K562 (cell line): ENCODE measurements at regions not wholly inside any gene's neighbourhood (a gene's known extent, or its start where the extent isn't known, plus 50 kb on each side); places are given as distances from the start of the nearest gene placed in this dataset.

Source experiments
- ATAC-seq: fragments of 200-7000 bp; cut with Tn5 transposase; 3 replicates; pipeline ENCODE4 v1.9.1; 2020; ENCODE audit warnings: moderate library complexity
- BruUV-seq: library from RNA; stranded (reverse); fragments of 400-500 nt; replicated peaks from 2 replicates; lab custom pipeline; 2021; lab: Mats Ljungman, UMichigan
- CTCF ChIA-PET: fragments of 300-600 bp; formaldehyde crosslinking; extraction: SDS; loops from one replicate; lab custom pipeline; 2021; ENCODE audit warnings: low intra/inter-chr PET ratio; lab: Yijun Ruan, JAX
- POLR2A ChIA-PET: fragments of 300-600, 350-650 bp; sonication (Branson Sonifier 250); formaldehyde crosslinking; extraction: SDS; loops from one replicate; lab custom pipeline; 2021; ENCODE audit warnings: antibody characterized with exemption, inconsistent platforms; lab: Yijun Ruan, JAX
- DNase-seq, 4 experiments: peaks; one replicate each; pipeline versions ENCODE4 v3.0.0 to v3.0.0-alpha.2; 2011 to 2018; ENCODE audit warnings: low spot score in 3 of 4, mixed read lengths in 3 of 4; ENCODE audit errors: extremely low read depth in 1 of 4
- FAIRE-seq: peaks from 2 replicates; lab custom pipeline; 2011; peaks lifted over from hg19 to GRCh38; lab: Jason Lieb, UNC
- H2AFZ ChIP-seq: 2 replicates; pipeline ENCODE4 v1.6.0; 2011; ENCODE audit warnings: low read depth, low read length, control low read depth, inconsistent platforms
- H3K27ac ChIP-seq: fragments of 200-600 bp; 3 replicates; pipeline ENCODE4 v1.8.0; 2011; ENCODE audit warnings: low read depth, mild to moderate bottlenecking, control low read depth, inconsistent platforms, low read length, moderate library complexity, mixed read lengths; ENCODE audit errors: extremely low read depth
- H3K27me3 ChIP-seq, 2 experiments: fragments of 300-600 bp in 1 of 2; 2 replicates in 1 of 2; 3 replicates in 1 of 2; pipeline versions ENCODE4 v1.6.0 to v1.8.0; 2011; ENCODE audit warnings: inconsistent platforms in 2 of 2, low read length in 2 of 2, mild to moderate bottlenecking in 1 of 2, mixed read lengths in 1 of 2, moderate library complexity in 1 of 2; ENCODE audit not compliant: control insufficient read depth in 2 of 2, insufficient read depth in 2 of 2
- H3K36me3 ChIP-seq: fragments of 300-600 bp; 3 replicates; pipeline ENCODE4 v1.8.0; 2011; ENCODE audit warnings: mild to moderate bottlenecking, low read length, inconsistent platforms; ENCODE audit not compliant: control insufficient read depth, insufficient read depth
- H3K4me1 ChIP-seq, 2 experiments: fragments of 200-600 bp in 1 of 2; replicated peaks in 1 of 2; 2 replicates in 1 of 2; 3 replicates in 1 of 2; pipeline versions ENCODE4 v1.5.1 to v1.8.0; 2011; ENCODE audit warnings: inconsistent platforms in 2 of 2, low read length in 2 of 2, mild to moderate bottlenecking in 1 of 2, mixed read lengths in 1 of 2, moderate library complexity in 1 of 2; ENCODE audit not compliant: control insufficient read depth in 2 of 2, insufficient read depth in 2 of 2
- H3K4me2 ChIP-seq: 2 replicates; pipeline ENCODE4 v1.6.1; 2011; ENCODE audit warnings: low read length, control low read depth, inconsistent platforms, mixed read lengths; ENCODE audit not compliant: insufficient read depth
- H3K4me3 ChIP-seq: fragments of 200-600 bp; sonication (generic), shearing (Covaris generic); 2 replicates; pipeline ENCODE4 v1.5.1; 2016; ENCODE audit warnings: control low read depth, inconsistent platforms
- H3K79me2 ChIP-seq: fragments of 200-600 bp; 3 replicates; pipeline ENCODE4 v1.8.0; 2011; ENCODE audit warnings: low read length, inconsistent platforms; ENCODE audit not compliant: control insufficient read depth, insufficient read depth
- H3K9ac ChIP-seq, 2 experiments: 2 replicates each; pipeline versions ENCODE4 v1.6.0 to v1.6.1; 2011; ENCODE audit warnings: low read depth in 2 of 2, low read length in 2 of 2, control low read depth in 1 of 2, inconsistent platforms in 1 of 2, mild to moderate bottlenecking in 1 of 2, mixed read lengths in 1 of 2; ENCODE audit not compliant: insufficient read depth in 1 of 2
- H3K9me1 ChIP-seq: one replicate; pipeline ENCODE4 v1.6.0; 2011; ENCODE audit warnings: inconsistent platforms, mild to moderate bottlenecking, low read length, moderate library complexity; ENCODE audit not compliant: control insufficient read depth, insufficient read depth
- H3K9me3 ChIP-seq: replicated peaks from 2 replicates; pipeline ENCODE4 v1.5.1; 2011; ENCODE audit warnings: low read depth, low read length, inconsistent platforms; ENCODE audit not compliant: control insufficient read depth, insufficient read depth
- H4K20me1 ChIP-seq: replicated peaks from 2 replicates; pipeline ENCODE4 v1.6.1; 2011; ENCODE audit warnings: low read length, inconsistent platforms, mixed read lengths; ENCODE audit not compliant: control insufficient read depth, insufficient read depth
- BRCA1 ChIP-seq, 2 experiments: fragments of 450-650 bp in 1 of 2; sonication (generic) in 1 of 2; formaldehyde crosslinking in 1 of 2; IDR thresholded peaks; 2 replicates each; pipeline versions ENCODE4 v1.5.0 to v1.6.1; 2017 to 2020; ENCODE audit warnings: mild to moderate bottlenecking in 1 of 2, missing genetic modification reagents in 1 of 2
- CBX3 ChIP-seq, 2 experiments: IDR thresholded peaks; 1 replicate in 1 of 2; 2 replicates in 1 of 2; pipeline ENCODE4 v1.6.1; 2012; ENCODE audit warnings: inconsistent platforms in 2 of 2, low read length in 2 of 2, borderline replicate concordance in 1 of 2, control low read depth in 1 of 2
- EWSR1 ChIP-seq: fragments of 450-650 bp; IDR thresholded peaks from 2 replicates; pipeline ENCODE4 v1.6.1; 2018; ENCODE audit warnings: borderline replicate concordance, mild to moderate bottlenecking, low read depth, moderate library complexity; ENCODE audit not compliant: partially characterized antibody
- PHF20 ChIP-seq: fragments of 450-650 bp; IDR thresholded peaks from 2 replicates; pipeline ENCODE4 v1.6.1; 2018; ENCODE audit not compliant: partially characterized antibody
- SMARCC2 ChIP-seq: fragments of 450-650 bp; IDR thresholded peaks from 2 replicates; pipeline ENCODE4 v1.6.1; 2017; ENCODE audit warnings: antibody characterized with exemption, moderate library complexity, mild to moderate bottlenecking, low read depth
- STAT5A ChIP-seq: IDR thresholded peaks from 2 replicates; pipeline ENCODE4 v1.6.1; 2012; ENCODE audit warnings: low read length, inconsistent platforms, borderline replicate concordance
- THAP7 ChIP-seq: fragments of 250-450 bp; sonication (Bioruptor Pico); IDR thresholded peaks from 2 replicates; pipeline ENCODE4 v1.5.0; 2021
- TSHZ1 ChIP-seq: fragments of 250-450 bp; sonication (Bioruptor Pico); IDR thresholded peaks from 2 replicates; pipeline ENCODE4 v1.4.0; 2020; ENCODE audit warnings: mild to moderate bottlenecking, moderate library complexity
- ZNF280A ChIP-seq: fragments of 450-650 bp; IDR thresholded peaks from 2 replicates; pipeline ENCODE4 v1.6.1; 2018; ENCODE audit warnings: mild to moderate bottlenecking, low read depth; ENCODE audit not compliant: partially characterized antibody
- ZNF3 ChIP-seq: fragments of 250-450 bp; sonication (Bioruptor Pico); IDR thresholded peaks from 2 replicates; pipeline ENCODE4 v1.5.0; 2021; ENCODE audit warnings: mild to moderate bottlenecking, moderate library complexity
- ZNF444 ChIP-seq: fragments of 250-450 bp; sonication (Bioruptor Pico); IDR thresholded peaks from 2 replicates; pipeline ENCODE4 v1.4.0; 2020; ENCODE audit warnings: mild to moderate bottlenecking, moderate library complexity
- WGBS: fragments of 100-300 bp; shearing (Covaris generic); methylation state at CpG from one replicate; pipeline ENCODE4 v1.1.6; 2016; ENCODE audit warnings: low coverage, mixed read lengths; ENCODE audit not compliant: insufficient coverage; ENCODE audit errors: missing lambda C conversion rate; 5-methylcytosine and 5-hydroxymethylcytosine counted together
- in situ Hi-C: fragments of 300-500 bp; cut with MboI; formaldehyde crosslinking; loops from 4 replicates; pipeline ENCODE4 v1.15.0; 2018; ENCODE audit warnings: inconsistent platforms, mixed read lengths
- intact Hi-C: fragments of 100-400 bp; cut with micrococcal nuclease; formaldehyde crosslinking; loops from 2 replicates; pipeline ENCODE4 v1.14.2; 2022

- DNase-seq (no peak), FAIRE-seq (no peak), ATAC-seq (no peak)
- POLR2A ChIA-PET, result interaction anchor here (0.7 kb wide), 1 partner anchor 279 kb away, joined by 3 read pairs; no protein-coding TSS in a partner anchor
- no peak overlapping the region for H3K9ac ChIP-seq
- H4K20me1 ChIP-seq, result no peaks in the 10 kb centered on the region
- no peak overlapping the region for H3K27ac ChIP-seq
- WGBS, result 0% methylated on average over 7 of the region's 7 CpGs
- no peaks in the 10 kb centered on the region for H3K36me3 ChIP-seq
- no peaks in the 10 kb centered on the region for H3K9me1 ChIP-seq
- no peaks in the 10 kb centered on the region; the same call in none of the 2 replicates for H3K9me3 ChIP-seq
- CTCF ChIA-PET, result no interaction called here
- in situ Hi-C loops, result no loop called here
- H3K79me2 ChIP-seq, result no peaks in the 10 kb centered on the region
- H2AFZ ChIP-seq, result no peak overlapping the region
- BruUV-seq, result no TSS peak
- no peak for TF ChIP-seq PHF20
- TF ChIP-seq BRCA1 (IDR thresholded peaks at IDR 0.05), result no peak
- no peak for TF ChIP-seq BRCA1 (CRISPR knock-in tag; IDR thresholded peaks at IDR 0.05)
- TF ChIP-seq ZNF280A, result no peak
- no peak overlapping the region for H3K4me3 ChIP-seq
- H3K27me3 ChIP-seq, result no peaks in the 10 kb centered on the region
- no peak overlapping the region for H3K4me2 ChIP-seq
- intact Hi-C loops, result no loop called here
- no peaks in the 10 kb centered on the region for H3K4me1 ChIP-seq
Measured at GRCh38 chr6:9173229-9173628, 737.9 kb upstream of the SLC35B3 start.

- POLR2A ChIA-PET, result no interaction called here
- 7% methylated on average over 1 of the region's 1 CpG for WGBS
- no peak for TF ChIP-seq THAP7 (CRISPR knock-in tag)
- TF ChIP-seq TSHZ1 (CRISPR knock-in tag), result no peak
- TF ChIP-seq SMARCC2, result no peak
- TF ChIP-seq STAT5A, result no peak
- TF ChIP-seq ZNF444 (CRISPR knock-in tag), result no peak
- TF ChIP-seq ZNF3 (CRISPR knock-in tag), result no peak
- TF ChIP-seq EWSR1, result no peak
- no peak for TF ChIP-seq CBX3 (IDR thresholded peaks at IDR 0.05; ENCODE audit: borderline replicate concordance in 1 of 2, low read length in 2 of 2)
Measured at GRCh38 chr6:9172096-9172495, 736.8 kb upstream of the SLC35B3 start.

More at GRCh38 chr6:9172096-9172495, 736.8 kb upstream of the SLC35B3 start:
- no peak for FAIRE-seq
- intact Hi-C loops (no loop called here), in situ Hi-C loops (no loop called here)
- BruUV-seq, result no TSS peak
- H3K9me1 ChIP-seq, result no peaks in the 10 kb centered on the region
- H3K4me2 ChIP-seq, result no peak overlapping the region
- DNase-seq, result no peak
- H2AFZ ChIP-seq, result no peak overlapping the region
- no peak for ATAC-seq
- H3K27me3 ChIP-seq, result no peaks in the 10 kb centered on the region
- no peak overlapping the region for H3K9ac ChIP-seq
- CTCF ChIA-PET, result no interaction called here
- H3K79me2 ChIP-seq, result no peaks in the 10 kb centered on the region
- no peak overlapping the region for H3K27ac ChIP-seq
- H3K36me3 ChIP-seq, result no peaks in the 10 kb centered on the region
- no peaks in the 10 kb centered on the region for H3K4me1 ChIP-seq
- no peaks in the 10 kb centered on the region for H4K20me1 ChIP-seq
- no peaks in the 10 kb centered on the region; the same call in none of the 2 replicates for H3K9me3 ChIP-seq
- H3K4me3 ChIP-seq, result no peak overlapping the region
